DMS 273 treated with DMSO at 0.1 percent for 48 hours (cell line): ENCODE measurements at regions not wholly inside any gene's neighbourhood (a gene's known extent, or its start where the extent isn't known, plus 50 kb on each side); places are given as distances from the start of the nearest gene placed in this dataset.

Experiments used
- DNase-seq: peaks from one replicate; lab custom pipeline; 2025; lab: John Stamatoyannopoulos, UW

- no peak for DNase-seq
Observed at GRCh38 chr1:30329802-30330557, 393.4 kb downstream of the MATN1 start.

GRCh38 chr1:30329263-30329753 lies 394.1 kb downstream of the MATN1 start:
- DNase-seq = no peak

GRCh38 chr1:30328401-30329262 lies 394.8 kb downstream of the MATN1 start:
- no peak for DNase-seq

- DNase-seq = no peak
Observed at GRCh38 chr1:30328100-30328370, 395.4 kb downstream of the MATN1 start.

- DNase-seq = no peak
Observed at GRCh38 chr1:30327370-30328099, 395.9 kb downstream of the MATN1 start.

GRCh38 chr1:30325999-30326398 lies 397.4 kb downstream of the MATN1 start:
- DNase-seq = no peak

GRCh38 chr1:30325085-30325935 lies 398.1 kb downstream of the MATN1 start:
- no peak for DNase-seq

GRCh38 chr1:30324251-30325084 lies 398.9 kb downstream of the MATN1 start:
- no peak for DNase-seq

- no peak for DNase-seq
Observed at GRCh38 chr1:30323841-30324240, 399.5 kb downstream of the MATN1 start.

- no peak for DNase-seq
Observed at GRCh38 chr1:30323352-30323751, 400.0 kb downstream of the MATN1 start.

- DNase-seq = no peak
Observed at GRCh38 chr1:30322859-30323257, 400.5 kb downstream of the MATN1 start.

- no peak for DNase-seq
Observed at GRCh38 chr1:30321996-30322858, 401.2 kb downstream of the MATN1 start.

- no peak for DNase-seq
Observed at GRCh38 chr1:30321246-30321910, 402.0 kb downstream of the MATN1 start.

GRCh38 chr1:30320581-30320890 lies 402.8 kb downstream of the MATN1 start:
- no peak for DNase-seq

- DNase-seq = no peak
Observed at GRCh38 chr1:30319765-30320580, 403.4 kb downstream of the MATN1 start.

- no peak for DNase-seq
Observed at GRCh38 chr1:30318864-30319718, 404.3 kb downstream of the MATN1 start.

- no peak for DNase-seq
Observed at GRCh38 chr1:30318413-30318812, 405.0 kb downstream of the MATN1 start.

GRCh38 chr1:30317921-30318320 lies 405.5 kb downstream of the MATN1 start:
- DNase-seq = no peak
